ENCODE measurements at regions not wholly inside any gene's neighbourhood (a gene's known extent, or its start where the extent isn't known, plus 50 kb on each side); places are given as distances from the start of the nearest gene placed in this dataset.

DNA sequence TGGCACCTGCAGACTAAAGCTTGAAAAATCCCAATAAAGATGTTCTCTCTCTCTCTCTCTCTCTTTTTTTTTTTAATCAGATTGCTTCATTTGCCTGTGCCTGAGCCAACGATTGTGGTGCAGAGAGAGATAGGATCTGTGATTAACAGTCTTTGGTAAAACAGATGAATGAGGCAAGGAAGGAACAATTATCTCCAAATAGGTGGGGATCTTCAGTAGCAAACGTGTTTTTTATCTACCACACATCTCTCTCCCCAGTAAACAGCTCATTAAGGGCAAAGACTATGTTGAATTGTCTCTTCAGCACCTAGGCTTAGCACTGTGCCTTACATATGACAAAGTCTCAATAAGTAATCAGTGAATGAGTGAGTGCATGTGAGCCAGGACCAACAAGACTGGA lies 96.3 kb downstream of the SMIM20 start:
- TF ChIP-seq, protein P1, sequence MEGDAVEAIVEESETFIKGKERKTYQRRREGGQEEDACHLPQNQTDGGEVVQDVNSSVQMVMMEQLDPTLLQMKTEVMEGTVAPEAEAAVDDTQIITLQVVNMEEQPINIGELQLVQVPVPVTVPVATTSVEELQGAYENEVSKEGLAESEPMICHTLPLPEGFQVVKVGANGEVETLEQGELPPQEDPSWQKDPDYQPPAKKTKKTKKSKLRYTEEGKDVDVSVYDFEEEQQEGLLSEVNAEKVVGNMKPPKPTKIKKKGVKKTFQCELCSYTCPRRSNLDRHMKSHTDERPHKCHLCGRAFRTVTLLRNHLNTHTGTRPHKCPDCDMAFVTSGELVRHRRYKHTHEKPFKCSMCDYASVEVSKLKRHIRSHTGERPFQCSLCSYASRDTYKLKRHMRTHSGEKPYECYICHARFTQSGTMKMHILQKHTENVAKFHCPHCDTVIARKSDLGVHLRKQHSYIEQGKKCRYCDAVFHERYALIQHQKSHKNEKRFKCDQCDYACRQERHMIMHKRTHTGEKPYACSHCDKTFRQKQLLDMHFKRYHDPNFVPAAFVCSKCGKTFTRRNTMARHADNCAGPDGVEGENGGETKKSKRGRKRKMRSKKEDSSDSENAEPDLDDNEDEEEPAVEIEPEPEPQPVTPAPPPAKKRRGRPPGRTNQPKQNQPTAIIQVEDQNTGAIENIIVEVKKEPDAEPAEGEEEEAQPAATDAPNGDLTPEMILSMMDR (IDR thresholded peaks at IDR 0.05): no peak
- TF ChIP-seq EP300 (IDR thresholded peaks at IDR 0.05) (no peak), POLR2AphosphoS5 (IDR thresholded peaks at IDR 0.05) (no peak), POLR2A (IDR thresholded peaks at IDR 0.05) (no peak)
